HEK293T (cell line): ENCODE measurements at regions not wholly inside any gene's neighbourhood (a gene's known extent, or its start where the extent isn't known, plus 50 kb on each side); places are given as distances from the start of the nearest gene placed in this dataset.
A peak's percentile ranks its signal among the peaks of the same experiment; 100 is the strongest.

ENCODE experiments used
- CTCF ChIA-PET: fragments of 350-600 bp; formaldehyde crosslinking; extraction: SDS; loops from one replicate; lab custom pipeline; 2021; ENCODE audit warnings: antibody characterized with exemption, inconsistent platforms; lab: Yijun Ruan, JAX
- POLR2A ChIA-PET: fragments of 350-600 bp; formaldehyde crosslinking; extraction: SDS; loops from one replicate; lab custom pipeline; 2020; ENCODE audit warnings: antibody characterized with exemption, inconsistent platforms; lab: Yijun Ruan, JAX
- DNase-seq: peaks from one replicate; pipeline ENCODE4 v3.0.0; 2012; ENCODE audit warnings: mixed read lengths; ENCODE audit errors: extremely low spot score
- ARNT ChIP-seq: fragments of 450-650 bp; IDR thresholded peaks from 2 replicates; pipeline ENCODE4 v1.6.1; 2017; ENCODE audit warnings: mild to moderate bottlenecking
- BHLHE40 ChIP-seq: fragments of 450-650 bp; IDR thresholded peaks from 2 replicates; pipeline ENCODE4 v1.6.1; 2016; ENCODE audit warnings: mild to moderate bottlenecking, moderate library complexity, borderline replicate concordance
- CTBP1 ChIP-seq: fragments of 450-650 bp; IDR thresholded peaks from 2 replicates; pipeline ENCODE4 v1.6.1; 2016; ENCODE audit warnings: borderline replicate concordance
- ELF4 ChIP-seq: fragments of 450-650 bp; IDR thresholded peaks from 2 replicates; pipeline ENCODE4 v1.6.1; 2017; ENCODE audit warnings: antibody characterized with exemption
- FOXA1 ChIP-seq: fragments of 450-650 bp; IDR thresholded peaks from 2 replicates; pipeline ENCODE4 v1.6.1; 2016; ENCODE audit warnings: mild to moderate bottlenecking
- FOXK2 ChIP-seq: fragments of 450-650 bp; IDR thresholded peaks from 2 replicates; pipeline ENCODE4 v1.6.1; 2016; ENCODE audit warnings: mild to moderate bottlenecking
- FOXM1 ChIP-seq: fragments of 450-650 bp; IDR thresholded peaks from 2 replicates; pipeline ENCODE4 v1.6.1; 2017; ENCODE audit warnings: mild to moderate bottlenecking, borderline replicate concordance
- HDGF ChIP-seq: fragments of 450-650 bp; IDR thresholded peaks from 2 replicates; pipeline ENCODE4 v1.6.1; 2017; ENCODE audit warnings: antibody characterized with exemption, borderline replicate concordance
- L3MBTL2 ChIP-seq: fragments of 450-650 bp; conservative IDR thresholded peaks from 2 replicates; pipeline ENCODE4 v1.6.1; 2016; ENCODE audit warnings: mild to moderate bottlenecking
- LEF1 ChIP-seq: fragments of 450-650 bp; IDR thresholded peaks from 2 replicates; pipeline ENCODE4 v1.6.1; 2017; ENCODE audit warnings: mild to moderate bottlenecking, borderline replicate concordance
- NFRKB ChIP-seq: fragments of 450-650 bp; IDR thresholded peaks from 2 replicates; pipeline ENCODE4 v1.6.1; 2016; ENCODE audit warnings: mild to moderate bottlenecking, moderate library complexity
- PKNOX1 ChIP-seq: fragments of 450-650 bp; IDR thresholded peaks from 2 replicates; pipeline ENCODE4 v1.6.1; 2016
- SP1 ChIP-seq: fragments of 450-650 bp; IDR thresholded peaks from 2 replicates; pipeline ENCODE4 v1.6.1; 2017
- SUZ12 ChIP-seq: fragments of 450-650 bp; IDR thresholded peaks from 2 replicates; pipeline ENCODE4 v1.6.1; 2016; ENCODE audit warnings: mild to moderate bottlenecking
- TARDBP ChIP-seq: fragments of 450-650 bp; IDR thresholded peaks from 2 replicates; pipeline ENCODE4 v1.6.1; 2016
- ZNF384 ChIP-seq: fragments of 450-650 bp; IDR thresholded peaks from 2 replicates; pipeline ENCODE4 v1.6.1; 2016

- DNase-seq, result no peak
- TF ChIP-seq NFRKB (no peak), HDGF (no peak), BHLHE40 (no peak), SUZ12 (no peak), CTBP1 (no peak), ELF4 (no peak), ARNT (no peak), FOXA1 (no peak), PKNOX1 (no peak), ZNF384 (no peak), L3MBTL2 (no peak), FOXM1 (no peak), FOXK2 (no peak), SP1 (no peak), LEF1 (no peak), TARDBP (no peak)
- CTCF ChIA-PET, result no interaction called here
- POLR2A ChIA-PET, result no interaction called here
Measured at GRCh38 chr2:194363878-194364277, 1293.1 kb upstream of the SLC39A10 start.

- POLR2A ChIA-PET, result no interaction called here
- DNase-seq, result no peak
- TF ChIP-seq ARNT, result no peak
- no peak for TF ChIP-seq CTBP1
- no peak for TF ChIP-seq PKNOX1
- no peak for TF ChIP-seq BHLHE40
- TF ChIP-seq NFRKB, result no peak
- TF ChIP-seq TARDBP, result no peak
- TF ChIP-seq ELF4, result no peak
- TF ChIP-seq HDGF, result no peak
- TF ChIP-seq SP1, result no peak
- no peak for TF ChIP-seq FOXK2
- no peak for TF ChIP-seq FOXM1
- TF ChIP-seq FOXA1, result no peak
- no peak for TF ChIP-seq SUZ12
- no peak for TF ChIP-seq LEF1
- no peak for TF ChIP-seq L3MBTL2
- TF ChIP-seq ZNF384, result no peak
- CTCF ChIA-PET, result no interaction called here
Measured at GRCh38 chr2:194363295-194363694, 1293.7 kb upstream of the SLC39A10 start.

GRCh38 chr2:194352505-194352904 lies 1304.5 kb upstream of the SLC39A10 start:
- CTCF ChIA-PET, result interaction anchor here (0.6 kb wide), 1 partner anchor 348 kb away, joined by 3 read pairs; no protein-coding TSS in a partner anchor

GRCh38 chr2:194346193-194346592 lies 1310.8 kb upstream of the SLC39A10 start:
- no peak for DNase-seq
- CTCF ChIA-PET, result no interaction called here
- TF ChIP-seq FOXM1 (no peak), ARNT (no peak), PKNOX1 (0 out of 2 replicates have a peak, but pooled peaks have one; percentile 21)
- POLR2A ChIA-PET, result no interaction called here

More at GRCh38 chr2:194352505-194352904, 1304.5 kb upstream of the SLC39A10 start:
- POLR2A ChIA-PET, result no interaction called here
- no peak for DNase-seq
- TF ChIP-seq TARDBP, result no peak
- TF ChIP-seq ZNF384, result no peak
- TF ChIP-seq PKNOX1, result no peak
- TF ChIP-seq BHLHE40, result no peak
- TF ChIP-seq FOXA1, result no peak
- no peak for TF ChIP-seq SUZ12
- no peak for TF ChIP-seq NFRKB
- no peak for TF ChIP-seq SP1
- TF ChIP-seq L3MBTL2, result no peak
- no peak for TF ChIP-seq HDGF
- TF ChIP-seq CTBP1, result no peak

GRCh38 chr2:194345347-194345746 lies 1311.7 kb upstream of the SLC39A10 start:
- ChIA-PET CTCF (no interaction called here), POLR2A (no interaction called here)
- TF ChIP-seq PKNOX1 (no peak), HDGF (no peak), SUZ12 (no peak), FOXM1 (no peak), ELF4 (no peak), ZNF384 (no peak), BHLHE40 (no peak), L3MBTL2 (no peak), FOXK2 (no peak), CTBP1 (no peak), FOXA1 (no peak)
- no peak for DNase-seq

- ChIA-PET CTCF (no interaction called here), POLR2A (no interaction called here)
- no peak for DNase-seq
- TF ChIP-seq ARNT (no peak), PKNOX1 (no peak), BHLHE40 (no peak), SUZ12 (no peak), NFRKB (no peak), ELF4 (no peak), CTBP1 (no peak), SP1 (no peak), L3MBTL2 (no peak), FOXK2 (no peak), HDGF (no peak), FOXM1 (no peak), FOXA1 (no peak), LEF1 (no peak)
Measured at GRCh38 chr2:194343167-194343566, 1313.9 kb upstream of the SLC39A10 start.
